HCT116 (cell line): ENCODE measurements at regions not wholly inside any gene's neighbourhood (a gene's known extent, or its start where the extent isn't known, plus 50 kb on each side); places are given as distances from the start of the nearest gene placed in this dataset.

Experiments
- ATAC-seq: fragments of 200-7000 bp; cut with Tn5 transposase; 2 replicates; pipeline ENCODE4 v1.9.1; 2020; ENCODE audit warnings: mild to moderate bottlenecking, moderate library complexity
- BruUV-seq: library from RNA; stranded (reverse); fragments of 400-500 nt; replicated peaks from 2 replicates; lab custom pipeline; 2021; lab: Mats Ljungman, UMichigan
- CTCF ChIA-PET: fragments of 300-600 bp; sonication (Branson Sonifier 250); formaldehyde crosslinking; loops from one replicate; lab custom pipeline; 2021; ENCODE audit warnings: antibody characterized with exemption; lab: Charles Lee
- POLR2A ChIA-PET: fragments of 300-600, 350-600 bp; sonication (Branson Sonifier 250); formaldehyde crosslinking; loops from one replicate; lab custom pipeline; 2021; ENCODE audit warnings: antibody characterized with exemption; lab: Charles Lee
- RAD21 ChIA-PET, 2 experiments: fragments of 300-600 bp; sonication (Branson Sonifier 250); formaldehyde crosslinking; loops; one replicate each; lab custom pipeline; 2023; ENCODE audit warnings: low total read pairs in 2 of 2; ENCODE audit not compliant: uncharacterized antibody in 2 of 2, unreplicated experiment in 2 of 2, low non-redundant PET in 1 of 2; lab: Charles Lee
- DNase-seq: peaks from one replicate; pipeline ENCODE4 v3.0.0-alpha.2; 2010; ENCODE audit warnings: low read depth, low spot score
- H2AFZ ChIP-seq: fragments of 200-600 bp; shearing (Covaris generic), sonication (generic); 2 replicates; pipeline ENCODE4 v1.6.1; 2017; ENCODE audit warnings: low read depth, mixed run types, mixed read lengths, antibody characterized with exemption, low read length; ENCODE audit not compliant: poor library complexity, severe bottlenecking
- H3K27ac ChIP-seq: 2 replicates; pipeline ENCODE4 v1.5.1; 2012; ENCODE audit warnings: low read depth, low read length
- H3K27me3 ChIP-seq: fragments of 200-600 bp; sonication (generic); 2 replicates; pipeline ENCODE4 v1.6.1; 2016; ENCODE audit warnings: mixed run types, low read length, mixed read lengths; ENCODE audit not compliant: insufficient read depth
- H3K36me3 ChIP-seq, 2 experiments: fragments of 200-500 bp in 1 of 2; fragments of 200-600 bp in 1 of 2; sonication (Bioruptor generic) in 1 of 2; sonication (generic) in 1 of 2; 2 replicates each; pipeline versions ENCODE4 v1.5.1 to v1.6.1; 2014 to 2016; ENCODE audit warnings: low read length in 2 of 2, inconsistent platforms in 1 of 2, mixed read lengths in 1 of 2, mixed run types in 1 of 2; ENCODE audit not compliant: insufficient read depth in 2 of 2, control insufficient read depth in 1 of 2
- H3K4me1 ChIP-seq, 2 experiments: fragments of 200-600 bp in 1 of 2; sonication (generic) in 1 of 2; 2 replicates each; pipeline versions ENCODE4 v1.5.1 to v1.6.1; 2012 to 2017; ENCODE audit warnings: low read length in 2 of 2, inconsistent platforms in 1 of 2, mild to moderate bottlenecking in 1 of 2, mixed read lengths in 1 of 2, mixed run types in 1 of 2, moderate library complexity in 1 of 2; ENCODE audit not compliant: insufficient read depth in 2 of 2, control insufficient read depth in 1 of 2
- H3K4me2 ChIP-seq: fragments of 200-600 bp; sonication (generic); 2 replicates; pipeline ENCODE4 v1.6.1; 2017; ENCODE audit warnings: mixed run types, low read length, mixed read lengths
- H3K4me3 ChIP-seq, 2 experiments: fragments of 200-600 bp in 1 of 2; sonication (generic) in 1 of 2; replicated peaks in 1 of 2; 2 replicates each; pipeline ENCODE4 v1.5.1; 2011 to 2016; ENCODE audit warnings: low read length in 2 of 2, control low read depth in 1 of 2, low read depth in 1 of 2, mild to moderate bottlenecking in 1 of 2, mixed read lengths in 1 of 2, mixed run types in 1 of 2
- H3K79me2 ChIP-seq: fragments of 200-600 bp; sonication (generic); 2 replicates; pipeline ENCODE4 v1.6.1; 2017; ENCODE audit warnings: mild to moderate bottlenecking, mixed run types, low read length, moderate library complexity, mixed read lengths; ENCODE audit not compliant: insufficient read depth
- H3K9ac ChIP-seq: fragments of 200-600 bp; sonication (generic); 2 replicates; pipeline ENCODE4 v1.6.1; 2016; ENCODE audit warnings: low read length, mixed read lengths
- H3K9me2 ChIP-seq: fragments of 200-600 bp; sonication (generic), shearing (Covaris generic); 2 replicates; pipeline ENCODE4 v1.6.1; 2017; ENCODE audit warnings: mixed run types, mild to moderate bottlenecking, moderate library complexity; ENCODE audit not compliant: insufficient read depth
- H3K9me3 ChIP-seq, 2 experiments: fragments of 200-500 bp in 1 of 2; fragments of 200-600 bp in 1 of 2; sonication (Bioruptor generic) in 1 of 2; sonication (generic) in 1 of 2; 2 replicates each; pipeline ENCODE4 v1.6.1; 2014 to 2017; ENCODE audit warnings: low read length in 2 of 2, mixed read lengths in 2 of 2, inconsistent platforms in 1 of 2, low read depth in 1 of 2, mild to moderate bottlenecking in 1 of 2, mixed run types in 1 of 2, moderate library complexity in 1 of 2; ENCODE audit not compliant: control insufficient read depth in 1 of 2, insufficient read depth in 1 of 2
- H4K20me1 ChIP-seq: fragments of 200-600 bp; sonication (generic), shearing (Covaris generic); 2 replicates; pipeline ENCODE4 v1.6.1; 2017; ENCODE audit warnings: mixed run types, mild to moderate bottlenecking, moderate library complexity; ENCODE audit not compliant: insufficient read depth
- EZH2 ChIP-seq: fragments of 200-600 bp; sonication (generic); IDR thresholded peaks from 2 replicates; pipeline ENCODE4 v1.6.1; 2017; ENCODE audit warnings: antibody characterized with exemption, mixed run types
- FOSL1 ChIP-seq: IDR thresholded peaks from 2 replicates; pipeline ENCODE4 v1.6.1; 2012; ENCODE audit warnings: low read depth
- JUND ChIP-seq: IDR thresholded peaks from 2 replicates; pipeline ENCODE4 v1.6.1; 2012
- POLR2A ChIP-seq: IDR thresholded peaks from 2 replicates; pipeline ENCODE4 v1.7.0; 2011; ENCODE audit warnings: borderline replicate concordance; ENCODE audit not compliant: insufficient read depth, insufficient read length; ENCODE audit errors: extremely low read depth
- RAD21 ChIP-seq: IDR thresholded peaks from 2 replicates; pipeline ENCODE4 v1.6.1; 2012; ENCODE audit warnings: low read depth, mild to moderate bottlenecking
- TCF7L2 ChIP-seq: IDR thresholded peaks from 2 replicates; pipeline ENCODE4 v1.7.0; 2011; ENCODE audit warnings: borderline replicate concordance, inconsistent platforms; ENCODE audit not compliant: insufficient read depth, insufficient read length; ENCODE audit errors: extremely low read depth
- ZFX ChIP-seq: fragments of 450-650 bp; IDR thresholded peaks from 2 replicates; pipeline ENCODE4 v1.6.1; 2017
- intact Hi-C: fragments of 100-400 bp; cut with micrococcal nuclease; formaldehyde crosslinking; loops from 2 replicates; pipeline ENCODE4 v1.10.0; 2022
- TF ChIP-seq, protein P1 (sequence below), 3 experiments: fragments of 200-600 bp in 1 of 3; sonication (generic) in 1 of 3; IDR thresholded peaks in 2 of 3; conservative IDR thresholded peaks in 1 of 3; 2 replicates each; pipeline ENCODE4 v1.5.1; 2012 to 2017; ENCODE audit warnings: low read depth in 2 of 3, low read length in 2 of 3, antibody characterized with exemption in 1 of 3, borderline replicate concordance in 1 of 3, control low read depth in 1 of 3, mild to moderate bottlenecking in 1 of 3, mixed read lengths in 1 of 3, mixed run types in 1 of 3, moderate library complexity in 1 of 3; ENCODE audit not compliant: insufficient read depth in 1 of 3
- TF ChIP-seq, protein P2 (sequence below): IDR thresholded peaks from 2 replicates; pipeline ENCODE4 v1.6.1; 2012; ENCODE audit warnings: low read depth
- TF ChIP-seq, protein P3 (sequence below): IDR thresholded peaks from 2 replicates; pipeline ENCODE4 v1.6.1; 2012

DNA sequence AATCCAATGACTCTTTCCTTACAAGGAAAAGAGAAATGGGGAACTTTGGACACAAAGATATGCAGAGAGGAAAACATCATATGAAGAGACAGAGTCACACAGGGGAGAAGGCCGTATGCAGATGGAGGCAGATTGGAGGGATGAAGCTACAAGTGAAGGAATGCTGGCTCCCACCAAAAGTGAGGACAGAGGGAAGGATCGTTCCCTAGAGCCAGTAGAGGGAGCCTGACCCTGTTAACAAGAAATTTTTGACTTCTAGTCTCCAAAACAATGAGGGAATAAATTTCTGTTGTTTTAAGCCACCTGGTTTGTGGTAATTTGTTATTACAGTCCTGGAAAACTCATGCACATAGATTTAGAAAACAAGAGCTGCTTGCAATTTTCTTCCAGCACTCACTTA lies 169.3 kb downstream of the PMAIP1 start:
- ATAC-seq (peak; percentile 55), DNase-seq (no peak)
- H3K4me1 ChIP-seq: peaks cover 0 to 6% of the 10 kb centered on the region in 2 experiments; a peak in 1 of 4 replicates
- no peak overlapping the region for H3K4me3 ChIP-seq
- no peaks in the 10 kb centered on the region for H3K9me3 ChIP-seq
- intact Hi-C loops: no loop called here
- ChIA-PET RAD21 (no interaction called here), POLR2A (no interaction called here), CTCF (no interaction called here)
- H4K20me1 ChIP-seq: no peaks in the 10 kb centered on the region
- H3K27me3 ChIP-seq: no peaks in the 10 kb centered on the region
- H3K79me2 ChIP-seq: no peaks in the 10 kb centered on the region
- no peak overlapping the region for H3K27ac ChIP-seq
- H2AFZ ChIP-seq: no peak overlapping the region
- no TSS peak for BruUV-seq
- no peaks in the 10 kb centered on the region for H3K36me3 ChIP-seq
- H3K9ac ChIP-seq: no peak overlapping the region
- TF ChIP-seq POLR2A: no peak
- TF ChIP-seq RAD21: 0 out of 2 replicates have a peak, but pooled peaks have one; percentile 19
- TF ChIP-seq, protein P1, sequence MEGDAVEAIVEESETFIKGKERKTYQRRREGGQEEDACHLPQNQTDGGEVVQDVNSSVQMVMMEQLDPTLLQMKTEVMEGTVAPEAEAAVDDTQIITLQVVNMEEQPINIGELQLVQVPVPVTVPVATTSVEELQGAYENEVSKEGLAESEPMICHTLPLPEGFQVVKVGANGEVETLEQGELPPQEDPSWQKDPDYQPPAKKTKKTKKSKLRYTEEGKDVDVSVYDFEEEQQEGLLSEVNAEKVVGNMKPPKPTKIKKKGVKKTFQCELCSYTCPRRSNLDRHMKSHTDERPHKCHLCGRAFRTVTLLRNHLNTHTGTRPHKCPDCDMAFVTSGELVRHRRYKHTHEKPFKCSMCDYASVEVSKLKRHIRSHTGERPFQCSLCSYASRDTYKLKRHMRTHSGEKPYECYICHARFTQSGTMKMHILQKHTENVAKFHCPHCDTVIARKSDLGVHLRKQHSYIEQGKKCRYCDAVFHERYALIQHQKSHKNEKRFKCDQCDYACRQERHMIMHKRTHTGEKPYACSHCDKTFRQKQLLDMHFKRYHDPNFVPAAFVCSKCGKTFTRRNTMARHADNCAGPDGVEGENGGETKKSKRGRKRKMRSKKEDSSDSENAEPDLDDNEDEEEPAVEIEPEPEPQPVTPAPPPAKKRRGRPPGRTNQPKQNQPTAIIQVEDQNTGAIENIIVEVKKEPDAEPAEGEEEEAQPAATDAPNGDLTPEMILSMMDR (IDR thresholded peaks at IDR 0.05 in 2 of 3, conservative IDR thresholded peaks at IDR 0.05 in 1 of 3; ENCODE audit: borderline replicate concordance in 1 of 3, insufficient read depth in 1 of 3, low read depth in 2 of 3, low read length in 2 of 3): peak in 2 of 3 experiments; percentile 29 to 37; a peak in 2 of 6 replicates
- no peaks in the 10 kb centered on the region for H3K9me2 ChIP-seq
- no peak overlapping the region for H3K4me2 ChIP-seq

DNA sequence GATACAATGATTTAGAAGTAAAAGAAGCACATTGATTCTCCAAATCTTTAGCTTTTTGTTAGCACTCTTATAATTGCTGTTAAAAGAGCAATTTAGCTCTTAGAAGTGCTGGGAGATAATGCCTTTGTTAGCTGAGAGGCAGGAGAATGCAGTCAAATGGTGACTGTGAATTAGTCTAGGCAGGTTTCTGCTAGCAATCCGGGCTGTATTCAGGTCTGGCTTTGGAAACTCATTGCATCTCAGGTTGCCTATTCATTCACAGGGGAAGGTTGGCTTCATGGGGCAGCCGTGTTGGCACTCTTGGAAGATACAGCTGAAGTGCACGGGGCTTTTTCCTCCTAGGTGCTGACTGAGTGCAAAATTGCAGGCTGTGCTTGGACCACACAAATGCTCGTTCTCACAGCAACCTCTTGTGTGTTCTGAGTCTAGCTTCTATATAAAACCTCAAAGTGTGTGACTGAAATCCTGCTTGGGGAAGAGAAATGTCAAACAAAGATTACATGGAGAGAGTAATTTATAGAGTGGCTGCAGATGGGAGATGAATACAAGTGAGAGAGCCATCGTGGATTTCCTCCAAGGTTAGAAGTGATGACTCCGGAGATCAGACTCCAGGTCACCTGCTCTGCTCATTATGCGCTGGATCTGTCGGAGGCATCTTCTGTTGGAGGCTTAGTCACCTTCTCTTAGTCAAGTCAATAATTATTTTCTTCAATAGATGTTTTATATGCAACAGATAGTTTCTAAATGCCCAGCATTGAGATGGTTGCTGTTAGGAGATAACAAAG lies 167.8 kb downstream of the PMAIP1 start:
- ChIA-PET POLR2A (no interaction called here), CTCF (no interaction called here), RAD21 (no interaction called here)
- Histone ChIP-seq H3K9ac (no peak overlapping the region), H3K4me2 (no peak overlapping the region), H3K36me3 (no peaks in the 10 kb centered on the region), H3K27me3 (no peaks in the 10 kb centered on the region), H4K20me1 (no peaks in the 10 kb centered on the region), H3K4me1 (peaks cover 0 to 7% of the 10 kb centered on the region in 2 experiments; a peak in 1 of 4 replicates), H3K79me2 (no peaks in the 10 kb centered on the region), H3K4me3 (no peak overlapping the region), H2AFZ (no peak overlapping the region), H3K9me2 (no peaks in the 10 kb centered on the region), H3K27ac (no peak overlapping the region), H3K9me3 (no peaks in the 10 kb centered on the region)
- intact Hi-C loops: no loop called here
- BruUV-seq: no TSS peak
- no peak for ATAC-seq
- no peak for DNase-seq
- TF ChIP-seq, protein P2, sequence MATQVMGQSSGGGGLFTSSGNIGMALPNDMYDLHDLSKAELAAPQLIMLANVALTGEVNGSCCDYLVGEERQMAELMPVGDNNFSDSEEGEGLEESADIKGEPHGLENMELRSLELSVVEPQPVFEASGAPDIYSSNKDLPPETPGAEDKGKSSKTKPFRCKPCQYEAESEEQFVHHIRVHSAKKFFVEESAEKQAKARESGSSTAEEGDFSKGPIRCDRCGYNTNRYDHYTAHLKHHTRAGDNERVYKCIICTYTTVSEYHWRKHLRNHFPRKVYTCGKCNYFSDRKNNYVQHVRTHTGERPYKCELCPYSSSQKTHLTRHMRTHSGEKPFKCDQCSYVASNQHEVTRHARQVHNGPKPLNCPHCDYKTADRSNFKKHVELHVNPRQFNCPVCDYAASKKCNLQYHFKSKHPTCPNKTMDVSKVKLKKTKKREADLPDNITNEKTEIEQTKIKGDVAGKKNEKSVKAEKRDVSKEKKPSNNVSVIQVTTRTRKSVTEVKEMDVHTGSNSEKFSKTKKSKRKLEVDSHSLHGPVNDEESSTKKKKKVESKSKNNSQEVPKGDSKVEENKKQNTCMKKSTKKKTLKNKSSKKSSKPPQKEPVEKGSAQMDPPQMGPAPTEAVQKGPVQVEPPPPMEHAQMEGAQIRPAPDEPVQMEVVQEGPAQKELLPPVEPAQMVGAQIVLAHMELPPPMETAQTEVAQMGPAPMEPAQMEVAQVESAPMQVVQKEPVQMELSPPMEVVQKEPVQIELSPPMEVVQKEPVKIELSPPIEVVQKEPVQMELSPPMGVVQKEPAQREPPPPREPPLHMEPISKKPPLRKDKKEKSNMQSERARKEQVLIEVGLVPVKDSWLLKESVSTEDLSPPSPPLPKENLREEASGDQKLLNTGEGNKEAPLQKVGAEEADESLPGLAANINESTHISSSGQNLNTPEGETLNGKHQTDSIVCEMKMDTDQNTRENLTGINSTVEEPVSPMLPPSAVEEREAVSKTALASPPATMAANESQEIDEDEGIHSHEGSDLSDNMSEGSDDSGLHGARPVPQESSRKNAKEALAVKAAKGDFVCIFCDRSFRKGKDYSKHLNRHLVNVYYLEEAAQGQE: no peak
- TF ChIP-seq RAD21 (no peak), ZFX (no peak), TCF7L2 (no peak), FOSL1 (no peak), JUND (no peak), EZH2 (no peak)
- TF ChIP-seq, protein P1 (IDR thresholded peaks at IDR 0.05 in 2 of 3, conservative IDR thresholded peaks at IDR 0.05 in 1 of 3; ENCODE audit: borderline replicate concordance in 1 of 3, insufficient read depth in 1 of 3, low read depth in 2 of 3, low read length in 2 of 3): no peak
- TF ChIP-seq, protein P3, sequence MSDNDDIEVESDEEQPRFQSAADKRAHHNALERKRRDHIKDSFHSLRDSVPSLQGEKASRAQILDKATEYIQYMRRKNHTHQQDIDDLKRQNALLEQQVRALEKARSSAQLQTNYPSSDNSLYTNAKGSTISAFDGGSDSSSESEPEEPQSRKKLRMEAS: no peak
